Neural progenitor cell (in vitro differentiated cells): ENCODE measurements at regions not wholly inside any gene's neighbourhood (a gene's known extent, or its start where the extent isn't known, plus 50 kb on each side); places are given as distances from the start of the nearest gene placed in this dataset.

Experiments
- DNase-seq: peaks from one replicate; pipeline ENCODE4 v3.0.0-alpha.2; 2016; ENCODE audit warnings: low spot score
- H2AFZ ChIP-seq: fragments of 200-600 bp; sonication (generic); replicated peaks from 2 replicates; pipeline ENCODE4 v1.6.1; 2016; ENCODE audit warnings: antibody characterized with exemption
- H3F3A ChIP-seq: fragments of 200-600 bp; sonication (generic); 2 replicates; pipeline ENCODE4 v1.6.1; 2016; ENCODE audit warnings: antibody characterized with exemption, low read depth
- H3K27ac ChIP-seq: fragments of 200-600 bp; sonication (generic); 2 replicates; pipeline ENCODE4 v1.5.1; 2016; ENCODE audit warnings: mild to moderate bottlenecking
- H3K27me3 ChIP-seq: fragments of 200-600 bp; sonication (generic); 2 replicates; pipeline ENCODE4 v1.6.1; 2016; ENCODE audit warnings: mild to moderate bottlenecking, moderate library complexity
- H3K36me3 ChIP-seq: fragments of 200-600 bp; sonication (generic); 2 replicates; pipeline ENCODE4 v1.5.1; 2016
- H3K4me1 ChIP-seq: fragments of 200-600 bp; sonication (generic); 2 replicates; pipeline ENCODE4 v1.6.1; 2016; ENCODE audit warnings: mixed run types
- H3K4me2 ChIP-seq: fragments of 200-600 bp; sonication (generic); 2 replicates; pipeline ENCODE4 v1.6.1; 2016
- H3K4me3 ChIP-seq: fragments of 200-600 bp; sonication (generic); 2 replicates; pipeline ENCODE4 v1.5.1; 2016
- H3K79me2 ChIP-seq: fragments of 200-600 bp; sonication (generic); 2 replicates; pipeline ENCODE4 v1.6.1; 2016; ENCODE audit warnings: low read depth
- H3K9ac ChIP-seq: fragments of 200-600 bp; sonication (generic); 2 replicates; pipeline ENCODE4 v1.6.1; 2016
- H3K9me3 ChIP-seq: fragments of 200-600 bp; sonication (generic); 2 replicates; pipeline ENCODE4 v1.5.1; 2016; ENCODE audit warnings: low read depth
- H4K20me1 ChIP-seq: fragments of 200-600 bp; sonication (generic); 2 replicates; pipeline ENCODE4 v1.6.1; 2016; ENCODE audit warnings: low read depth
- H3K27ac Mint-ChIP-seq: 3 replicates; pipeline ENCODE4 v1.8.0; 2021; ENCODE audit warnings: mixed read lengths
- H3K27me3 Mint-ChIP-seq: 2 replicates; pipeline ENCODE4 v1.8.0; 2022; ENCODE audit warnings: low read depth, mild to moderate bottlenecking, inconsistent platforms, moderate library complexity, mixed read lengths; ENCODE audit not compliant: insufficient read depth
- H3K36me3 Mint-ChIP-seq: 3 replicates; pipeline ENCODE4 v1.8.0; 2021; ENCODE audit warnings: mixed read lengths
- H3K4me1 Mint-ChIP-seq: 3 replicates; pipeline ENCODE4 v1.8.0; 2021; ENCODE audit warnings: mixed read lengths
- H3K4me3 Mint-ChIP-seq: 3 replicates; pipeline ENCODE4 v1.8.0; 2021; ENCODE audit warnings: mild to moderate bottlenecking, moderate library complexity, mixed read lengths
- H3K9me3 Mint-ChIP-seq: 3 replicates; pipeline ENCODE4 v1.8.0; 2020; ENCODE audit warnings: mixed read lengths
- CTCF ChIP-seq: fragments of 200-600 bp; sonication (generic); IDR thresholded peaks from 2 replicates; pipeline ENCODE4 v1.5.1; 2017; ENCODE audit warnings: antibody characterized with exemption, mild to moderate bottlenecking
- EZH2 ChIP-seq: fragments of 200-600 bp; sonication (generic); IDR thresholded peaks from 2 replicates; pipeline ENCODE4 v1.6.1; 2017; ENCODE audit warnings: antibody characterized with exemption, mild to moderate bottlenecking, moderate library complexity
- EZH2phosphoT487 ChIP-seq: fragments of 200-600 bp; sonication (generic); IDR thresholded peaks from 2 replicates; pipeline ENCODE4 v1.6.1; 2017; ENCODE audit warnings: antibody characterized with exemption

- H3F3A ChIP-seq = no peaks in the 10 kb centered on the region
- TF ChIP-seq EZH2phosphoT487 (no peak), CTCF (no peak), EZH2 (no peak)
- H3K27ac Mint-ChIP-seq = no peak overlapping the region
- no peaks in the 10 kb centered on the region for H3K27me3 Mint-ChIP-seq
- no peak overlapping the region for H3K4me2 ChIP-seq
- no peak overlapping the region for H3K27ac ChIP-seq
- no peaks in the 10 kb centered on the region for H3K79me2 ChIP-seq
- H3K9ac ChIP-seq = no peak overlapping the region
- no peak overlapping the region for H3K4me3 Mint-ChIP-seq
- no peak overlapping the region for H3K4me3 ChIP-seq
- peak; percentile 34 for DNase-seq
- H2AFZ ChIP-seq = peak overlapping the region; percentile 31
- H3K36me3 ChIP-seq = no peaks in the 10 kb centered on the region
- peaks cover 18% of the 10 kb centered on the region for H3K4me1 ChIP-seq
- H4K20me1 ChIP-seq = no peaks in the 10 kb centered on the region
- H3K27me3 ChIP-seq = no peaks in the 10 kb centered on the region
- no peaks in the 10 kb centered on the region for H3K36me3 Mint-ChIP-seq
- no peaks in the 10 kb centered on the region for H3K9me3 ChIP-seq
- H3K4me1 Mint-ChIP-seq = peaks cover 16% of the 10 kb centered on the region
- H3K9me3 Mint-ChIP-seq = no peaks in the 10 kb centered on the region
Observed at GRCh38 chr18:66105016-66105415, 354.2 kb downstream of the CDH7 start.

- DNase-seq = no peak
- Histone ChIP-seq H3K4me1 (peaks cover 14% of the 10 kb centered on the region), H3K4me3 (no peak overlapping the region), H3K27ac (no peak overlapping the region), H3K9me3 (no peaks in the 10 kb centered on the region), H3K9ac (no peak overlapping the region), H4K20me1 (no peaks in the 10 kb centered on the region), H3K79me2 (no peaks in the 10 kb centered on the region), H3F3A (no peaks in the 10 kb centered on the region), H3K36me3 (no peaks in the 10 kb centered on the region), H3K4me2 (no peak overlapping the region), H3K27me3 (no peaks in the 10 kb centered on the region), H2AFZ (no peak overlapping the region)
- Mint-ChIP-seq H3K27me3 (no peaks in the 10 kb centered on the region), H3K36me3 (no peaks in the 10 kb centered on the region), H3K9me3 (no peaks in the 10 kb centered on the region), H3K27ac (no peak overlapping the region), H3K4me3 (no peak overlapping the region), H3K4me1 (peaks cover 14% of the 10 kb centered on the region)
- TF ChIP-seq EZH2 (no peak), CTCF (no peak), EZH2phosphoT487 (no peak)
Observed at GRCh38 chr18:66103550-66103949, 352.7 kb downstream of the CDH7 start.

GRCh38 chr18:66083078-66083477, 332.3 kb downstream of the CDH7 start:
- Histone ChIP-seq H3K9ac (no peak overlapping the region), H3F3A (no peaks in the 10 kb centered on the region), H3K4me3 (no peak overlapping the region), H2AFZ (no peak overlapping the region), H3K9me3 (no peaks in the 10 kb centered on the region), H3K27ac (no peak overlapping the region), H3K79me2 (no peaks in the 10 kb centered on the region), H3K4me1 (peaks cover 10% of the 10 kb centered on the region), H3K36me3 (no peaks in the 10 kb centered on the region), H4K20me1 (no peaks in the 10 kb centered on the region), H3K4me2 (no peak overlapping the region), H3K27me3 (no peaks in the 10 kb centered on the region)
- Mint-ChIP-seq H3K27me3 (peaks cover 2% of the 10 kb centered on the region), H3K36me3 (no peaks in the 10 kb centered on the region), H3K4me3 (no peak overlapping the region), H3K9me3 (no peaks in the 10 kb centered on the region), H3K4me1 (peaks cover 6% of the 10 kb centered on the region), H3K27ac (no peak overlapping the region)
- DNase-seq = no peak
- TF ChIP-seq EZH2phosphoT487 (no peak), EZH2 (no peak), CTCF (no peak)
